ENCODE measurements at regions not wholly inside any gene's neighbourhood (a gene's known extent, or its start where the extent isn't known, plus 50 kb on each side); places are given as distances from the start of the nearest gene placed in this dataset.

DNA sequence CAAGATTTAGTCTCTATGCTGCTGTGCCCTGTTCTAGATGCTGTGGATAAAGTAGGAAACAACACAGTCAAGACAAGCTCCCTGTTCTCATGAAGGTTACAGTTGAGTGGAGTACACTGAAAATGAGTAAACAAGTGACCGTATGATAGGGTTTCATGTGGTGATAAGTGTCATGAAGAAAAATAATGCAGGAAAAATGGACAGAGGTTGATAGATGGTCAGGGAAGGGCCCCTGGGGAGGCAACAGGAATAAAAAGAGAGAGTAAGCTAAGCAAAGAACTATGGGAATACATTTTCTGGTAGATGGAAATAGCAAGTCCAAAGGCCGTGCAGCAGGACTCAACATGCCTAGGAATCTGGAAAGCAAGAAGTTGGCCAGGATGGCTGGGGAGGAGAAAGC, 394.0 kb downstream of the DTHD1 start:
- intact Hi-C loops (cut with DNase I): no loop called here
- Histone ChIP-seq H3K27ac (ENCODE audit: low read length) (no peak overlapping the region), H3K9me3 (ENCODE audit: control insufficient read depth, low read length) (no peaks in the 10 kb centered on the region), H3K4me3 (ENCODE audit: low read length) (no peak overlapping the region), H3K4me1 (ENCODE audit: control insufficient read depth, insufficient read depth, low read length) (no peaks in the 10 kb centered on the region), H3K27me3 (ENCODE audit: control insufficient read depth, insufficient read depth) (no peaks in the 10 kb centered on the region)
- 83% methylated on average over 2 of the region's 2 CpGs for WGBS
- no peak for DNase-seq
- no peak for ATAC-seq

GRCh38 chr4:36676139-36677050, 395.0 kb downstream of the DTHD1 start:
- DNase-seq (no peak), ATAC-seq (no peak)
- H3K4me1 ChIP-seq (ENCODE audit: control insufficient read depth, insufficient read depth, low read length): no peaks in the 10 kb centered on the region

DNA sequence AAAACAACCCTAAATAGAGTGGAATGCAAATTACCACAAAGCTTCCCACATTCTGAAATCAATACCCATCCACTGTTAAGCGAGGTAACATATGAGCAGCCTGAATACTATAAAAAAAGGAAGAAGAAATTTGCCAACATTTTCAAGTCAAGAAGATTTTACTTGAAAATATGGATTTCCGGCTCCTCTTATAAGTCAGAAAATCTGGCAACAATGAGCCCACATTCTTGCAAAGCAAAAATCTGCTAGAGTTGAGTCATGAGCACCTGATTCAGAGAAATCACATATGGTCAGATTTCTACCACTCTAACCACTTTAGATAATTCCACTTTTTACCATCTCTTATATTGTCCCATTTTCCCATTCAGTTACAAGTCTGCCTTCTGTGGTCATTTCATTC, 395.7 kb downstream of the DTHD1 start:
- H3K4me1 ChIP-seq (ENCODE audit: control insufficient read depth, insufficient read depth, low read length): no peaks in the 10 kb centered on the region
- intact Hi-C loops (cut with DNase I): no loop called here
- 71% methylated on average over 2 of the region's 2 CpGs for WGBS

More at GRCh38 chr4:36676139-36677050, 395.0 kb downstream of the DTHD1 start:
- intact Hi-C loops (cut with DNase I): no loop called here
- Histone ChIP-seq H3K4me3 (ENCODE audit: low read length) (no peak overlapping the region), H3K9me3 (ENCODE audit: control insufficient read depth, low read length) (no peaks in the 10 kb centered on the region), H3K27me3 (ENCODE audit: control insufficient read depth, insufficient read depth) (no peaks in the 10 kb centered on the region), H3K27ac (ENCODE audit: low read length) (no peak overlapping the region)
- whole genome bisulfite sequencing: 39% methylated on average over 5 of the region's 5 CpGs

GRCh38 chr4:36677874-36678273, 396.5 kb downstream of the DTHD1 start:
- Histone ChIP-seq H3K27me3 (ENCODE audit: control insufficient read depth, insufficient read depth) (no peaks in the 10 kb centered on the region), H3K27ac (ENCODE audit: low read length) (no peak overlapping the region), H3K9me3 (ENCODE audit: control insufficient read depth, low read length) (no peaks in the 10 kb centered on the region), H3K4me1 (ENCODE audit: control insufficient read depth, insufficient read depth, low read length) (no peaks in the 10 kb centered on the region), H3K4me3 (ENCODE audit: low read length) (no peak overlapping the region)
- no peak for DNase-seq
- no peak for ATAC-seq
- intact Hi-C loops (cut with DNase I): no loop called here
- 30% methylated on average over 1 of the region's 1 CpG for WGBS

More for the DNA sequence above, 395.7 kb downstream of the DTHD1 start:
- Histone ChIP-seq H3K27ac (ENCODE audit: low read length) (no peak overlapping the region), H3K9me3 (ENCODE audit: control insufficient read depth, low read length) (no peaks in the 10 kb centered on the region), H3K27me3 (ENCODE audit: control insufficient read depth, insufficient read depth) (no peaks in the 10 kb centered on the region), H3K4me3 (ENCODE audit: low read length) (no peak overlapping the region)
- ATAC-seq (no peak), DNase-seq (no peak)

- no peak overlapping the region for H3K27ac ChIP-seq (ENCODE audit: low read length)
- H3K27me3 ChIP-seq (ENCODE audit: control insufficient read depth, insufficient read depth): no peaks in the 10 kb centered on the region
- H3K9me3 ChIP-seq (ENCODE audit: control insufficient read depth, low read length): no peaks in the 10 kb centered on the region
- ATAC-seq (no peak), DNase-seq (no peak)
- H3K4me1 ChIP-seq (ENCODE audit: control insufficient read depth, insufficient read depth, low read length): no peaks in the 10 kb centered on the region
- intact Hi-C loops (cut with DNase I): no loop called here
- 69% methylated on average over 1 of the region's 1 CpG for WGBS
- H3K4me3 ChIP-seq (ENCODE audit: low read length): no peak overlapping the region
Observed at GRCh38 chr4:36687681-36688080, 406.3 kb downstream of the DTHD1 start.

DNA sequence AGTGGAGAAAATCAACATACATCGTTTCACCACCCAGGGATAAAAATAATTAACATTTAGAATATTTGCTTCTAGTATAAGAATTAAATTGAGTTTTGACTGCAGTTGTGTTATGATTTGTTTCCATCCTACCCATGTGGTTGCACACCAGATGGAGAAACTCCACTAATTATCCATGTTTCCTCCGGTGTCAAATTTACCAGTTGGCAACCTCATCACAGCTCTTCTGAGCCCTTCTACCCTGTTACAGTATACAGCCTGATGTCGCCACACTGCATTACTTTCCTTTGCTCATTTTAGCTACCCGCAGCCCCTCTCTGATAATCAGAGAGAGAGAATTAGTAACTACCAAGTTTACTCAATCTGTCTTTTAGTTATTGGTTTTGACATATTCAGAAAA, 411.2 kb downstream of the DTHD1 start:
- ATAC-seq (no peak), DNase-seq (no peak)
- WGBS: 88% methylated on average over 4 of the region's 4 CpGs
- Histone ChIP-seq H3K4me1 (ENCODE audit: control insufficient read depth, insufficient read depth, low read length) (no peaks in the 10 kb centered on the region), H3K4me3 (ENCODE audit: low read length) (no peak overlapping the region), H3K27ac (ENCODE audit: low read length) (no peak overlapping the region), H3K9me3 (ENCODE audit: control insufficient read depth, low read length) (no peaks in the 10 kb centered on the region), H3K27me3 (ENCODE audit: control insufficient read depth, insufficient read depth) (no peaks in the 10 kb centered on the region)
- intact Hi-C loops (cut with DNase I): no loop called here

DNA sequence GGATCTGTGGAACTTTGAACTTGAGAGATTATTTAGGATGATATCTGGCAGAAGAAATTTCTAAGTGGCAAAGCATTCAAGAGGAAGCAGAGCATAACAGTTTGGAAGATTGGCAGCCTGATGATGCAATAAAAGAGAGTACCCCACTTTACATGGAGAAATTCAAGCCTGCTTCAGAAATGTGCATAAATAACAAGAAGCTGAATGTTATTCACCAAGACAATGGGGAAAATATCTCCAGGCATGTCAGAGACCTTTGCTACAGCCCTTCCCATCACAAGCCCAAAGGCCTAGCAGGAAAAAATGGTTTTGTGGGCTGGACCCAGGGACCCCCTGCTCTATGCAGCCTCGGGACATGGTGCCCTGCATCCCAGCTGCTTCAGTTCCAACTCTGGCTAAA, 420.8 kb downstream of the DTHD1 start:
- H3K4me3 ChIP-seq (ENCODE audit: low read length): no peak overlapping the region
- intact Hi-C loops (cut with DNase I): no loop called here
- WGBS: 80% methylated on average over 1 of the region's 1 CpG
- no peak overlapping the region for H3K27ac ChIP-seq (ENCODE audit: low read length)
- DNase-seq (no peak), ATAC-seq (no peak)
- H3K4me1 ChIP-seq (ENCODE audit: control insufficient read depth, insufficient read depth, low read length): no peaks in the 10 kb centered on the region
- H3K9me3 ChIP-seq (ENCODE audit: control insufficient read depth, low read length): no peaks in the 10 kb centered on the region
- H3K27me3 ChIP-seq (ENCODE audit: control insufficient read depth, insufficient read depth): no peaks in the 10 kb centered on the region

GRCh38 chr4:36704289-36704688, 422.9 kb downstream of the DTHD1 start:
- DNase-seq: no peak
- Histone ChIP-seq H3K9me3 (ENCODE audit: control insufficient read depth, low read length) (no peaks in the 10 kb centered on the region), H3K4me3 (ENCODE audit: low read length) (no peak overlapping the region), H3K27me3 (ENCODE audit: control insufficient read depth, insufficient read depth) (no peaks in the 10 kb centered on the region), H3K4me1 (ENCODE audit: control insufficient read depth, insufficient read depth, low read length) (no peaks in the 10 kb centered on the region), H3K27ac (ENCODE audit: low read length) (no peak overlapping the region)
- no peak for ATAC-seq
- intact Hi-C loops (cut with DNase I): no loop called here

DNA sequence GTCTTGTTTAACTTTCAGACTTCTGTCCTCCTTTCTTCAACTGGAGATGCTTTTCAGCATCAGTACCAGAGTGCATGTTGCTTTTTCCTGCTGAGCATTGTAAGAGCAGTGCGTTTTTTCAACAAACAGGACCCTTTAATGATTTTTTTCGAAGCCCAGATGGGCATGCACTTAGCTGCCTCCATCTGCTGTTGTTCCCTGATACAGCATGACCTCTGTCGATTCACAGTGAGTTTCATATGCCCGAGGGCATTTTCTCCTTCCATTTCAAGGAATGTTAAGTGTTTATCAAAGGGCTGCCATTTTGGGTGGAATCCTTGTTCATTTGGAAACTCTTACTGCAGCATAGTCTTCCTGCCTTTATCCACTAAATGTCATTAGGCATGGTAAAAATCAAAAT, 428.6 kb downstream of the DTHD1 start:
- Histone ChIP-seq H3K27me3 (ENCODE audit: control insufficient read depth, insufficient read depth) (no peaks in the 10 kb centered on the region), H3K4me3 (ENCODE audit: low read length) (no peak overlapping the region), H3K27ac (ENCODE audit: low read length) (no peak overlapping the region), H3K4me1 (ENCODE audit: control insufficient read depth, insufficient read depth, low read length) (no peaks in the 10 kb centered on the region), H3K9me3 (ENCODE audit: control insufficient read depth, low read length) (no peaks in the 10 kb centered on the region)
- WGBS: 67% methylated on average over 4 of the region's 4 CpGs
- DNase-seq: no peak
- intact Hi-C loops (cut with DNase I): no loop called here
- ATAC-seq: no peak

- intact Hi-C loops (cut with DNase I): no loop called here
- Histone ChIP-seq H3K27ac (ENCODE audit: low read length) (no peak overlapping the region), H3K9me3 (ENCODE audit: control insufficient read depth, low read length) (no peaks in the 10 kb centered on the region), H3K4me1 (ENCODE audit: control insufficient read depth, insufficient read depth, low read length) (no peaks in the 10 kb centered on the region), H3K27me3 (ENCODE audit: control insufficient read depth, insufficient read depth) (no peaks in the 10 kb centered on the region), H3K4me3 (ENCODE audit: low read length) (no peak overlapping the region)
- ATAC-seq: no peak
- no peak for DNase-seq
Observed at GRCh38 chr4:36712013-36712412, 430.6 kb downstream of the DTHD1 start.

DNA sequence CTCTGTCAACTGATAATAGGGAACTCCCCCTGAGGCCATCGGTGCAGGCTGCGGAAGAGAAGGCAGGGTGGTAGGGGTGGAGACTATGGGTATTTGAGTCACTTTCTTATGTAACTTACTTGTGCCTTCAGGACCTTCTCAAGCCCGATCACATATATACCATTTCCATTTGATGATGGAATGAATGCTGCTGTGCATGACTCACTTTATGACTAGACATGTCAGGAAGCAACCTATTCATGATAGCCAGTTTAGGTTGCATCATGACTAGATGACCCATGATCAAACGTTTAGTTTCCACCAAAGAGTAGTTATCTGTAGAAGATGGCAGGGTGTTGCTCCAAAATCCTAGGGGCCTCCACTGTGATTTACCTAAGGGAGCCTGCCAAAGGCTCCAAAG, 435.5 kb downstream of the DTHD1 start:
- H3K4me1 ChIP-seq (ENCODE audit: control insufficient read depth, insufficient read depth, low read length): no peaks in the 10 kb centered on the region
- DNase-seq (no peak), ATAC-seq (no peak)
- WGBS: 85% methylated on average over 4 of the region's 4 CpGs
- no peaks in the 10 kb centered on the region for H3K27me3 ChIP-seq (ENCODE audit: control insufficient read depth, insufficient read depth)
- intact Hi-C loops (cut with DNase I): no loop called here
- no peak overlapping the region for H3K27ac ChIP-seq (ENCODE audit: low read length)
- no peaks in the 10 kb centered on the region for H3K9me3 ChIP-seq (ENCODE audit: control insufficient read depth, low read length)
- no peak overlapping the region for H3K4me3 ChIP-seq (ENCODE audit: low read length)

DNA sequence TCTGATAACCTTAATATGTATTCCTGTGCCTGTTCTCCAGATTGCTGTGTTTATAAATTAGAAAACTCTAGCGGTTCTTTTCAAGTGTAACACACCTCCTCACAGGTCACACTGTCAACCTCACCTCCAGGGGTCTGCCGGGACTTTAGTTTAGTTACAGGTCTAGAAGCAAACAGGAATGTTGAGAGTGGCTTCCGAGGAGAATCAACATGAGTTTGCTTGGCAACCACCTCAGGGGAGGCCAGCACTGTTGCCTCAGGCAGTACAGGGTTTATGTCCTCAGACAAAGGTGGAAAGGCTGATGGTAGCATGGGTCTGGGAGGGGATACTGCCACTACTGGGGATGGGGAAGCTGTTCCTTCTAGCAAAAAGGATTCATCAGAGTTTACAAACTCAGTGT, 438.0 kb downstream of the DTHD1 start:
- Histone ChIP-seq H3K4me1 (ENCODE audit: control insufficient read depth, insufficient read depth, low read length) (no peaks in the 10 kb centered on the region), H3K9me3 (ENCODE audit: control insufficient read depth, low read length) (no peaks in the 10 kb centered on the region), H3K4me3 (ENCODE audit: low read length) (no peak overlapping the region), H3K27ac (ENCODE audit: low read length) (no peak overlapping the region), H3K27me3 (ENCODE audit: control insufficient read depth, insufficient read depth) (no peaks in the 10 kb centered on the region)
- ATAC-seq: no peak
- intact Hi-C loops (cut with DNase I): no loop called here
- 80% methylated on average over 3 of the region's 3 CpGs for WGBS
- no peak for DNase-seq
